Neutrophil (primary cell): ENCODE measurements at regions not wholly inside any gene's neighbourhood (a gene's known extent, or its start where the extent isn't known, plus 50 kb on each side); places are given as distances from the start of the nearest gene placed in this dataset.
"Not testable (repeated sequence)": the region's sequence is repeated elsewhere in the genome, so short reads cannot be mapped to it uniquely, and the experiment has no call there.

ENCODE experiments used
- H3K27ac ChIP-seq: fragments of 200-600 bp; sonication (generic); 2 replicates; pipeline ENCODE4 v1.5.1; 2016; ENCODE audit warnings: mild to moderate bottlenecking, moderate library complexity
- H3K27me3 ChIP-seq: fragments of 200-600 bp; sonication (generic); 2 replicates; pipeline ENCODE4 v1.6.0; 2016; ENCODE audit warnings: mild to moderate bottlenecking
- H3K36me3 ChIP-seq: fragments of 200-600 bp; sonication (generic); 2 replicates; pipeline ENCODE4 v1.5.1; 2017
- H3K4me1 ChIP-seq, 2 experiments: fragments of 200-600 bp in 1 of 2; sonication (generic) in 1 of 2; 1 replicate in 1 of 2; 2 replicates in 1 of 2; pipeline versions ENCODE4 v1.5.1 to v1.6.1; 2013 to 2016; ENCODE audit warnings: low read depth in 1 of 2, low read length in 1 of 2, mild to moderate bottlenecking in 1 of 2, moderate library complexity in 1 of 2; ENCODE audit not compliant: control insufficient read depth in 1 of 2, insufficient read depth in 1 of 2
- H3K4me3 ChIP-seq, 2 experiments: fragments of 200-600 bp in 1 of 2; sonication (generic) in 1 of 2; 1 replicate in 1 of 2; 2 replicates in 1 of 2; pipeline ENCODE4 v1.5.1; 2013 to 2016; ENCODE audit warnings: low read depth in 1 of 2, low read length in 1 of 2, mild to moderate bottlenecking in 1 of 2, moderate library complexity in 1 of 2
- H3K9me3 ChIP-seq: fragments of 200-600 bp; sonication (generic); 2 replicates; pipeline ENCODE4 v1.5.1; 2016
- CTCF ChIP-seq: fragments of 200-600 bp; sonication (generic); IDR thresholded peaks from 2 replicates; pipeline ENCODE4 v1.5.1; 2016; ENCODE audit warnings: antibody characterized with exemption

- Histone ChIP-seq H3K27ac (no peak overlapping the region), H3K9me3 (no peaks in the 10 kb centered on the region), H3K4me3 (no peak overlapping the region), H3K27me3 (no peaks in the 10 kb centered on the region), H3K4me1 (no peaks in the 10 kb centered on the region), H3K36me3 (no peaks in the 10 kb centered on the region)
- TF ChIP-seq CTCF = no peak
These were observed 365.9 kb downstream of the DMAC1 start for GRCh38 chr9:7433508-7434292.

- no peak for TF ChIP-seq CTCF
- Histone ChIP-seq H3K4me1 (no peaks in the 10 kb centered on the region), H3K27me3 (no peaks in the 10 kb centered on the region), H3K27ac (no peak overlapping the region), H3K36me3 (no peaks in the 10 kb centered on the region), H3K4me3 (no peak overlapping the region), H3K9me3 (no peaks in the 10 kb centered on the region)
These were observed 366.6 kb downstream of the DMAC1 start for GRCh38 chr9:7432989-7433388.

- H3K4me1 ChIP-seq, H3K36me3 ChIP-seq, H3K4me3 ChIP-seq, H3K27me3 ChIP-seq, H3K27ac ChIP-seq, H3K9me3 ChIP-seq: not testable (repeated sequence)
These were observed 382.2 kb downstream of the DMAC1 start for GRCh38 chr9:7417397-7417796.

GRCh38 chr9:7415836-7416235, 383.7 kb downstream of the DMAC1 start:
- Histone ChIP-seq H3K4me3 (no peak overlapping the region), H3K27ac (no peak overlapping the region), H3K4me1 (no peaks in the 10 kb centered on the region), H3K27me3 (no peaks in the 10 kb centered on the region), H3K9me3 (no peaks in the 10 kb centered on the region), H3K36me3 (no peaks in the 10 kb centered on the region)
- TF ChIP-seq CTCF = no peak

- Histone ChIP-seq H3K4me1 (no peaks in the 10 kb centered on the region), H3K27ac (no peak overlapping the region), H3K27me3 (no peaks in the 10 kb centered on the region), H3K36me3 (no peaks in the 10 kb centered on the region), H3K4me3 (no peak overlapping the region), H3K9me3 (no peaks in the 10 kb centered on the region)
- no peak for TF ChIP-seq CTCF
These were observed 390.7 kb downstream of the DMAC1 start for GRCh38 chr9:7408845-7409244.

- H3K36me3 ChIP-seq = no peaks in the 10 kb centered on the region
- H3K4me3 ChIP-seq = no peak overlapping the region
- no peaks in the 10 kb centered on the region for H3K27me3 ChIP-seq
- H3K4me1 ChIP-seq = no peaks in the 10 kb centered on the region
- no peak for TF ChIP-seq CTCF
- H3K27ac ChIP-seq = no peak overlapping the region
- no peaks in the 10 kb centered on the region for H3K9me3 ChIP-seq
These were observed 392.3 kb downstream of the DMAC1 start for GRCh38 chr9:7407246-7407645.
